GM21360 (cell line): ENCODE measurements at regions not wholly inside any gene's neighbourhood (a gene's known extent, or its start where the extent isn't known, plus 50 kb on each side); places are given as distances from the start of the nearest gene placed in this dataset.
A peak's percentile ranks its signal among the peaks of the same experiment; 100 is the strongest.
"Not testable (repeated sequence)": the region's sequence is repeated elsewhere in the genome, so short reads cannot be mapped to it uniquely, and the experiment has no call there.

ENCODE experiments used
- ATAC-seq: cut with Tn5 transposase; IDR thresholded peaks from one replicate; pipeline ENCODE4 v1.9.1; 2021; ENCODE audit warnings: mild to moderate bottlenecking, moderate library complexity; ENCODE audit not compliant: unreplicated experiment

DNA sequence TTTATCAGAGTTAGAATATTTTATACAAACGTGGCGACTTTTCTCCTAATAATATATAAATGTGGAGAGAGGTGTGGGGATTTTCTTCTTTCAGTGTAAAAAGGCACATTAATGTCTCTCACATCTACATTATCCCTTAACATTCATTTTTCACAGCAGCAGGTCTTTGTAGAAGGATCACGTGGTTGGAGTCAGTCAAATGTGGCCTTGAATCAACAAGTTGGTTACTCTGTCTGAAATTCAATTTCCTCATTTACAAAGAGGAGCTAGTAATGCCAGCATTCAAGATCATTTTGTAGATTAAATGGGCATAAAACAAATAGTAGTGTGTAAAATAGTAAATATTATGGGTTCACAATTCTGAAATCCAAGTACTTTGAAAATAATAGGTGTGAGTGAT, 183.1 kb upstream of the SEMA3E start:
- no peak for ATAC-seq

DNA sequence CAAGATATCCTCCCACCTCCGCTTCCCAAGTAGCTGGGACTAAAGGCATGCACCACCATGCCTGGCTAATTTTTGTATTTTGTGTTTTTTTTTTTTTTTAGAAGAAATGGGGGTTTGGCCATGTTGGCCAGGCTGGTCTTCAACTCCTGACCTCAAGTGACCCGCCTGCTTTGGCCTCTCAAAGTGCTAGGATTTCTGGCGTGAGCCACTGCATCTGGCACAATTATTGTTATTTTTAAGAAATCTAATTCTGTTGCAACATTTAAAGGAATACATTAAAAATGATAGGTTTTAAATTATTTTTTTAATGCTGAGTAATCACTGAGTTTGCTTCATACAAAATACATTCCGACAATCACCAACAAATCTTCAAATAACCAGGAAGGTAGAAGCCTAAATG, 178.1 kb upstream of the SEMA3E start:
- no peak for ATAC-seq

DNA sequence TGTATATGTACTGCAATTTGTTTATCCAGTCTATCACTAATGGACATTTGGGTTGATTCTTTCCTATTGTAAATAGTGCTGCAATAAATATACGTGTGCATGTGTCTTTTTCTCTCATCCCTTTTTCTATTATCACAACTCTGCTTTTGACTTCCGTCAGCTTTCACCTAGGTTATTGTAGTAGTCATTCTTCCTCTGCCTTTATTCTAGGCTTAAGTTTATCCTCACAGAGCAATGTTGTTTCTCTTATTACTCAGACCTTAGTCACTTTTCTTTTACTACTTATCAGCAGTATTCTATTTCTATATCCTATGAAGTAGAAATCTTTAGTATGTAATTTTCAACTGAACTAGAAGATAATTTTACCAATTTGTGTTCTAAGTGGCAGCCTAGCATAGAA, 175.3 kb upstream of the SEMA3E start:
- ATAC-seq: no peak

DNA sequence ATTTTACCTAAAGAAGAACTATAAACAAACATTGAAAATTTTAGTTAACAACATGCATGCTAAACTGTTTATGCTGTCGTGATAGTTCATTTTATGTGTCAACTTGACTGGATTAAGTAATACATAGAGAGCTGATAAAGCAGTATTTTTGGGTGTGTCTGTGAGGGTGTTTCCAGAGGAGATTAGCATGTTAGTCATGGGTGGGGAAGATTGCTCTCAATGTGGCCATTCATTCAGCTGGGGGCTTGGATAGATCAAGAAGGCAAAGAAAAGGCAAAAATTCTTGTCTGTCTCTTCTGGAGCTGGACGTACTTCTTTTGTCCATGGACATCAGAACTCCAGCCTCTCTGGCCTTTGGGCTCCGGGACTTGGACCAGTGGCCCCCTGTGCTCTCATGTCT, 172.9 kb upstream of the SEMA3E start:
- no peak for ATAC-seq

DNA sequence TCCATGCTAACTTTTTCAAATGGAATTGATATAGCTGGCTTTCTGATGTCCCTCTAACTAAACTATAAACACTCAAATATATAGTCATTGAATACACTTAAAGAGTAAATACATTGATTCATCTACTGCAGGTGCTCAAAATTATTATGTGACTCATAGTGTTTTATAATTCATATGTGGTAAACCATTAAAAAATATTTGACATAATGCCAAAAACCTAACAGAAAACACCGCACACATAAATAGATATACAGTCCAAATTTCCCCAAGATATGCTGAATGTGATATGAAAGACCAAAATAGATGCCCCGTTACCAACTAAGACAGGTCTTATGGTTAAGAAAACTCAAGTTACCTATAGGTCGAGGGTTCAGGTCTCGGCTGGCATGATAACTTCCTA, 171.7 kb upstream of the SEMA3E start:
- ATAC-seq: no peak

DNA sequence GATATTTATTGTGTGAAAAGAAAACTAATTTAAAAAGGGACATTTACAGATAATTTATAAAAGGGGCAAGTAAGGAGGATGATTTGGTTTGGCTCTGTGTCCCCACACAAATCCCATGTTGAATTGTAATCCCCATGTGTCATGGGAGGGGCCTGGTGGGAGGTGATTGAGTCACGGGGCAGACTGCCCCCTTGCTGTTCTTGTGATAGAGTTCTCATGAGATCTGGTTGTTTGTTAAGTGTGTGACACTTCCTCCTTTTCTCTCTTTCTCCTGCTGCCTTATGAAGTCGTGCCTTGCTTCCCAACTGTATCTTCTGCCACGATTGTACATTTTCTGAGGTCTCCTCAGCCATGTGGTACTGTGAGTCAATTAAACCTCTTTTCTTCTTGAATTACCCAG, 171.0 kb upstream of the SEMA3E start:
- ATAC-seq: no peak

DNA sequence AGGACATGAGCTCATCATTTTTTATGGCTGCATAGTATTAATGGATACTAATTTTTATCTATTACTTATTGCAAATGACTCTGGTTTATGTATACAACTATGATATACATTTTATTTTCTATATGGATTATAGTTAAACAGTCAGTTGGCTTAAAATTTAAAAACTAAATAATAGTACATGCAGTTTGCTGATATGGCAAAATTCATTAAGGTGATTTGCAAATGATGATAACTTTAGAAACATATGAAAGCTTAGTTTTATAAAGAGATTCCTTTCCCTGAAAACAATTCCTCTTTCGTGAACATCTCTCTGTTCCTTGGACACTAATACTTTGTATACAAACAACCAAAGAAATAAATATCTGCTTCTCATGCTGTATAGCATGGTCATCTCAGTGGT, 165.5 kb upstream of the SEMA3E start:
- no peak for ATAC-seq

DNA sequence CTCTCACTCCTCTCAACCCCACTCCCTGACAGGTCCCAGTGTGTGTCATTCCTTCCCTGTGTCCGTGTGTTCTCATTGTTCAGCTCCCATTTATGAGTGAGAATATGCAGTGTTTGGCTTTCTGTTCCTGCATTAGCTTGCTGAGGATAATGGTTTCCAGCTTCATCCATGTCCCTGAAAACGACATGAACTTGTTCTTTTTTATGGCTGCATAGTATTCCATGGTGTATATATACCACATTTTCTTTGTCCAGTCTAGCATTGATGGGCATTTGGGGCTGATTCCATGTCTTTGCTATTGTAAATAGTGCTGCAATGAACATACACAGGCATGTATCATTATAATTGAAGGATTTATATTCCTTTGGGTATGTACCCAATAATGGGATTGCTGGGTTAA, 163.6 kb upstream of the SEMA3E start:
- not testable (repeated sequence) for ATAC-seq

DNA sequence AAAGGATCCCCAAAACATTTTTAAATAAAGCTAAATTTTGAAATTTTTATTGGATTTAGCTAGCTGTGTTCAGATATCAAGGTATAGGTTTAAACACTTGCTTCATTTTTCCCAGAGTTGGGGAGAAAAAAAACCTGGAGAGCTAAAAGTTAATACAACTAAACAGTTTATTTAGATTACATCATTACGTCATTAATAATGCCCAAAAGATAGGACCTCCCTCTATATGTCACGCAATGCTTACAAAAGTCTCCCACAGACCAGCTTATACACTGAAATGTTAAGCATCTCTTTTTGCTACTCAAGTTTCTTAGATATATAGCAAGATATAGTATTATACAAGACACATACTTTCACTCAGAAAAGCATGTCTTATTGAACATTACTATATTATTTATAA, 160.0 kb upstream of the SEMA3E start:
- no peak for ATAC-seq

DNA sequence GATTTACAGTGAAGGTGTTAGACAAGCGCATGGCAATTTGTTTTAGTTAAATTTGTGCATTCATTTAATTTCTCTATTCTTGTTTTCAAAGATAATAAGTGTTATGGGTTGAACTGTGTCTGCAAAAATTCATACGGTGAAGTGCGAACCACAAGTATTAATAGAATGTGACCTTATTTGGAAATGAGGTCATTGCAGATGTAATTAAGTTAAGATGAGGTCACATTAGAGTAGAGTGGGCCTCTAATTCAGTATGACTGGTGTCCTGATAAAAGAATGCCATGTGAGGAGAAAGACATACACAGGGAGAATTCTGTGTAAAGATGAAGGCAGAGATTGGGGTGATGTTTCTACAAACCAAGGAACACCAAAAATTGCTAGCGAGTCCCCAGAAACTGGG, 158.8 kb upstream of the SEMA3E start:
- ATAC-seq: no peak

DNA sequence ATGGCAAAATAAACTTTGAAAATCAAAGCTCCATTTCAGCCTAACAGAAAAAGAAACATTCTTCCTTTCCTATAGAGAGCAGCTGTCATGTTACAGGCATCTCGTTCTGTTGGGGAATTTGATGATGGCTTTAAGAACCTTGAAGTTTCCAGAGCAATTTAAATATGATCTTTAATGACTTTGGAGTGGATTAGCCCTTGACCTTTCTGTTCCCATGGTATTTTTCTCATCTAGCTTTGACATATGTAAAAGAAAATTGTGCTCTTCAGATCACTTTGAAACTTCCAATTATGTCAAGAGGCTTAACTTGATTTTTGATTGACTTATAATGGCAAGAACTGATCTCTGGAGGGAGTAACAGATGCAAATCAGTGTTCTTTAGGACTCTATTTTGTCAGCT, 157.6 kb upstream of the SEMA3E start:
- ATAC-seq: no peak

DNA sequence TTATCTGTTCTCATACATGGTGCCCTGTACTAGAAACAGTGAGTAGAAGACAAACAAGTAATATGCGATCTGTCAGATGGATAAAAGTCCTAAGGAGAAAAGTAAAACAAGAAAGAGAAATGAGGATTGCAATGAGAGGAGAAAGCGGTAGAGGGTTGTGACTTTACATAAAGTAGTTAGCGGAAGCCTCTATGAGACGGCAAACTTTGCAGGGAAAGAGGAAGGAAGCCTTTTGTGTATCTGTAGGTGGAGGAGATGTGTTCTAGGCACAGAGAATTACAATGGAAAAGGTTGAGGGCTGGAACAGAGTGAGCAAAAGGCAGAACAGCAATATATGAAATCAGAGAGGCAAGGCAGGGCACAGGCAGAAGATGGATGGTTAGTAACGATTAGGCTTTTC, 150.4 kb upstream of the SEMA3E start:
- ATAC-seq: no peak

DNA sequence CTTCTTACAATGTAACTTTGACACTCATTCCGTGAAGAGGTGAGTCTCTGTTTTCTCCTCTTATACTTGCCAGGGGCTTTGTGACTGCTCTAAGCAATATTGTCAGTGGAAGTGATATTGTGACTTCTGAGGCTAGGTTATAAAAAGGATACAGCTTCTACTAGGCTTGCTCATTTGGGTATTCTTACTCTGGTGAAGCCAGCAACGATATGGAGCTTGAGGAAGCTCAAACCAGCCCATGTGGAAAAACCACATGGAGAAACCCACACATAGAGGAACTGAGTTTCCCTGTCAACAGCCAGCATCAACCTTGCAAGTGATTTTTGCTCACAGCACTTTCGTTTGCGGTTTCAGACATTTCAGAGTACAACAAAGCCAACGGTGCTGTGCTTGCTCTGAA, 149.6 kb upstream of the SEMA3E start:
- peak; percentile 52 for ATAC-seq

DNA sequence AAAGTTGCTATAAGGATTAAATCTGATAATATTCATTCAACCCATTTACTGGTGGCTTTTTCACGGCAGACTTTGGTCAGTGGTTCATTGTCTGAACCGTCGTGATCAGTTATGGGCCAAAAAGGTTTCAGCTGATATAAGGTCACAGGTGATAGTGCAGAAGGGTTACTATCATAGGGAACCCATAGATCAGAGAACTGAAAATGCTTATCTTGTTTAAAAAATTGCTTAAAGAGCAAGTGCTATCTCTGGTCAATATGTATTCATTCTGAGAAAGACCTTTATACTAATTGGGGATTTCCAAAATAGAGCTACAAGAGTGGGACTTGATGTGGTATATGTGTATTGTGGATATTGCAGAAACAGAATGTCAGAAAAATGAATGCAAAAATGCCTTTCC, 147.8 kb upstream of the SEMA3E start:
- ATAC-seq: no peak

DNA sequence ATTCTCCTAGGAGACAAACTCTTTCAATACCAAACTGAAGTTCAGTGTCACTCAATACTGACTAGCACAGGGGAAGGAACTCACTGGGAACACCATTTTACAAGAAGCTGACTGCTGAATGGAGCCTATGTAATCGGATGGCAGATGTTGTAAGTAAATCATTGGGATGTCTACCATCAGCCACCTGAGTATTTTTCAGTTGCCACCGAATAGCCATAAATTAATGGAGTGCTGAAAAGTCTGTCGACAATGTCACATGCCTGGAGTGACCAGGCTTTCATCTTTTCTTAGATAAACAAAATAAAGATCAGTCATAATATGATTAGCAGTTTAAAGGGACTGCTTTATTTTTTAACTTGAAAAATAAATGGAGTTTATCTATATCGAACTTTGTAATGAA, 145.9 kb upstream of the SEMA3E start:
- ATAC-seq: no peak

DNA sequence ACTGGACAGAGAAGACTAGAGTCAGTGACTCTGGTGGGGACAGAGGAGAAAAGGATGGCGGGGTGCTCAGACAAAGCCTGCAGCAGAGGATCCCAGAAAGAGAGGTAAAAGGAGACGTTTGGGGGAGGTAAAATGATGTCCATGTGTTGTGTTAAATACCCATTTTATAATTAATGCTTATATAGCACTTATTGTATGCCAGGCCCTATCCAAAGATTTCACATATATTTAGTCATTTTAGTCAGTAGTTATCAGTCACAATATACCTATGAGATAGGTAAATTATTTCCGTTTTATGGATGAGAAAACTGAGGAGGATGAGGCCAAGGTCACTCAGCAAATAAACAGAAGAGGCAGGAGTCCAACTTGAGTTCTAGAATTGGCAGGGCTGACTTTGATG, 144.6 kb upstream of the SEMA3E start:
- no peak for ATAC-seq

DNA sequence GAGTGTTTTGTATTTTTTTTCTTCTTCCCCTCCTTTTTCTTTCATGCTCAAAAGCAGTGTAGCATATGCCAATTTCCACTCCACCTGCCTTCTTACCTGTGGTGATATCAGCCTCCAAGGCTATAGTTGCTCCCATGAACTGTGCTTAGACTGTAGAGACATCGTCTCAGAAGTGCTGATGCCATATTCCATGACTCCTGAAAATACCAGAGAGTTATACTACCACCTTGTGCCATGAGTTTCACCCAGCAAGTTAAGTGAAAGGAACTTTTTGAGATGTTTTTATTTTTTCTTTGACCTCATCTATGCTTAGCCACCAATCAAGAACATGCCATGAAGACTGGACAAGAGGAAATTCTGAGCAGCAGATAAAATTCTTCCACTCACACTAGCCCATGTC, 142.8 kb upstream of the SEMA3E start:
- no peak for ATAC-seq

DNA sequence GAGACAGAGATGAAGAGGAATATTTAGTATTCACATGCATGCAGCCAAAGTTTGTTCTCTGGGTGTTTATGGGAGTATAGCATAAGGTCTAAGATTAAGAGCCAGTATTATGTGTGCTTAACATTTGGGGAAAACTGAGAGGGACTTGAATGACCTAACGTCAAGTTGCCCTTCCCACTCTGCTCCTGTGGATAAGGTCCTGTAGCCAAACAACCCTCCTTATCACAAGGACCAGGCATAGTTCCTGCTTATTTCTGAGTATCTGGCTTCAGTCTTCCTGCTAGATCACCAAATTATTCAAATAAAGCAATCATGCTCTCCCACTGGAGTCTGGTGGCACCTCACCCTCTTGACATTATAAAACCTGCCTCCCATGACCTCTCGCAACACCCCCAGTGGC, 137.9 kb upstream of the SEMA3E start:
- no peak for ATAC-seq

DNA sequence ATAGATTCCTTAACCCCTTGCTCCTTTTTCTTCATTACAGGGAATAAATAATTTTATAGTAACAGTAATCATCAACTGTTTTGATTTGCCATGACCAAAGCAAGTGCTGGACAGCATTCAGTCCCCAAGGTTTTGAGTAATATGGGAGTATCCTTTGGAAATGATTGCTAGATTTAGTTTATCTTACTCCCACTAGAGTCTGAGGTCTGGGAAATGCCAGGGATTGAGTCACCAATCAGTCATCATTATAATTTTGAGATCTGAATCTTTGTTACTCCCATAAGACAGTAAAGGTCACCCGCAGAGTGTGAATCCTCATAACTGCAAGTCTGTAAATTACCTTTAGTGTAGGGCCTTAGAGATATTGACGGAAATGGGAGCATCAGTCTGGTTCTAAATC, 133.7 kb upstream of the SEMA3E start:
- ATAC-seq: no peak

DNA sequence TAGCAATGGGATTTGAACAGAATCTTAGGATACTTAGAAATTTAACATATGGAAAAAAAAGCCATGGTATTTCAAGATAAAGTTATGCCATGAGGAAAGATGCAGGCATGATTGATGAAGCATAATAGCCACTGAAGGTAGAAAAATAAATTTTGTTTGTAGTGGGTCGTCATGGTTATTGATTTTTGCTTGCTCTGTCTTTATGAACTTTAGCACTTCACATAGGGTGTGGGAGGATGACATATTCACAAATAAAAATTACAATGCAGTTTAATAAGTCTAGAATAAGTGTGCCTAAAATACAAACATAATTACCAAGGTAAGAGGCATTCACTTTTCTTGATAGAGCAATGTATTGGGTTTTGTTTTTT, 129.1 kb upstream of the SEMA3E start:
- no peak for ATAC-seq

DNA sequence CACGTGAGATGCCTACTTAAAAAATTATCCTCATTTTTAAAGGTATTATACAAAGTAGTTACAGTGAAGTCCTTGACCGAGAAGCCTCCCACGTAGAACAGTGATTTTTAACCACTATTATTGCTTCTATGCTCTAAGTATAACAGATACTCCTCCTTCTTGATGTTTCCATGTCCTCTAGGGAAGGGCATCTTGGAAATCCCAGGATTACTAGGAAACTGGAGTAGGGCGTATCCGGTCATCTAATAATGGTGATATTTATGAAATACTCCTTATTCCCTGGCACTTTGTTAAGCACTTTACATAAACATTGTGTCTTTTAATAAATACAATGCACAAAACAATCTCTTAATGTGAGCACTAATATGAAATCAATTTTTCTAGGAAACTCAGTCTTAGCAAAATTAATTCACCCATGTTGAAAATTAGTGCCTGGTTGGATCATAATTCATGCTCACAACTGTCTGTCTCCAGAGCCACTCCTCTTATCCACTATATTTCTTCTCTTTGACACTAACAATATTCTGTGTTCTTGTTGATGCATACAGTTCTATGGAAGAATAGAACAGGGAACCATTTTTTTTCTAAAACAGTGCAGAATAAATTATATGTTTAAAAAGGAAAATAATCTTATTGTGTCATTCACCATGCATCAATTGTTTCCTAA, 128.6 kb upstream of the SEMA3E start:
- ATAC-seq: no peak

DNA sequence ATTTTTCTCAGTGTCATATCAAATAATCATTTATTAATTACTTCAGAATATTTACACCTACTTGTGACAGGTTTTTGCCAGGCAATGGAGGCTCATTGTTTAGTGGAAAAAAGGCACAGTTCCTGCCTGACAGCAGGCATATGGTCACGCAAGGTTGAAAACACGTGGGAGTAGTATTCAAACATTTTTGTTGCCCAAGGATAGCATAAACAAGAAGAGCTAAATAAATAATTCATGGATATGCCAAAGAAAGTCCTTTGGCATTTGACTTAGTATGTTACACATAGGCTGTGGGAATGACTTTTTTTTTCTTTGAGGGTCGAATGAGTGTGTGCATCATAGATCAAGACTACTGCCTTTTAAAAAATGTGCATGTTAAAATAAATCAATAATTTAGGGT, 120.5 kb upstream of the SEMA3E start:
- no peak for ATAC-seq

DNA sequence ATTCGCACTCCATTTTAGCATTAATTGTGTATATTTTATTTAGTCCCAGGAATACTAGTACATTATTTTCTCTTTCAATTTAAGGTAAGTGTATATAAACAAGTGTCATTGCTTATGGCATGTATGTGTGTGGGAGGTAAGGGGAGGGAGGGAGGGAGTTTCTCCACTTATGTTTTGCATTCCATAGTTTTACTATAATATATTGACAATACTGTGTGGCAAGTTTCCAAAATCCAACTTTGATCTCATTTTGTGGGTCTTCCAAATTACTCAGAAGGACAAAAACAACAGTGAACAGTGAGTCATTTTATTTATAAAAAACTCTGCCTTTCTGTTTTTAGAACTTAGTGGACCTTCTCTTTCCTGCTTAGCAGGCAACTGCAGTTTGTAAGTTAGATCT, 102.3 kb upstream of the SEMA3E start:
- no peak for ATAC-seq

DNA sequence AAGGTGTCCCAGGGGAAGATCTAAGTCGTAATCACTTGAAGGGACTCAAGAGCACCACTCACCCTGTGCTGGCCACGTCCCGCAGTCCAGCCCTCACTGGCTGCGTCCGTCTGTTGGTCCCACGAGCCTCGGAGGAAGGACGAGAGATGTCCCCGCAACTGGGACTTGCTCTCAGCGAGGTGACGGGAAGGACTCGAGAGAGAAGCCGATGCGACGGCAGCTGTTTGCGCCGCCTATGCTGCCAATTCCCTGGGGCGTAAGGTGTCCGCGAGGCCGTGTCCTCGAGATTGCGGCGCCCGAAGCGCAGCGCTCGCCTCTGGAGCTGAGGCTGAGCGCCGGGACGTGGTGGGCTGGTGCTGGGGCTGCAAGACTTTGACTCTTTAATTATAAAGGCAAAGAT, 100.6 kb upstream of the SEMA3E start:
- no peak for ATAC-seq
